ENCODE measurements at regions not wholly inside any gene's neighbourhood (a gene's known extent, or its start where the extent isn't known, plus 50 kb on each side); places are given as distances from the start of the nearest gene placed in this dataset.

GRCh38 chr2:56583796-56584315 lies 400.1 kb downstream of the CCDC85A start:
- TF ChIP-seq HDAC6 (IDR thresholded peaks at IDR 0.05; ENCODE audit: low read depth, low read length), result no peak
- TF ChIP-seq CTCF (IDR thresholded peaks at IDR 0.05; ENCODE audit: control extremely low read depth in 1 of 3, insufficient read depth in 1 of 3, low read depth in 1 of 3, low read length in 3 of 3), result no peak
- TF ChIP-seq EP300 (IDR thresholded peaks at IDR 0.05; ENCODE audit: borderline replicate concordance in 1 of 2, low read depth in 2 of 2, low read length in 2 of 2), result no peak
- no peak for TF ChIP-seq POLR2AphosphoS5 (IDR thresholded peaks at IDR 0.05; ENCODE audit: low read depth, low read length)

Data from H1 (cell line).